Astrocyte (in vitro differentiated cells and primary cell): ENCODE measurements at regions not wholly inside any gene's neighbourhood (a gene's known extent, or its start where the extent isn't known, plus 50 kb on each side); places are given as distances from the start of the nearest gene placed in this dataset.

ENCODE experiments used
- CTCF ChIP-seq: IDR thresholded peaks from 2 replicates; pipeline ENCODE4 v1.5.1; 2011; ENCODE audit warnings: low read depth, mild to moderate bottlenecking, inconsistent platforms, low read length, moderate library complexity; ENCODE audit not compliant: insufficient read depth
- EZH2 ChIP-seq: IDR thresholded peaks from 2 replicates; pipeline ENCODE4 v1.6.1; 2012; ENCODE audit warnings: mild to moderate bottlenecking, low read length, inconsistent platforms; ENCODE audit not compliant: insufficient read depth

- TF ChIP-seq CTCF (no peak), EZH2 (no peak)
Observed at GRCh38 chr10:118501171-118501570, 94.3 kb downstream of the PRLHR start.
